Endothelial cell of umbilical vein (primary cell): ENCODE measurements at regions not wholly inside any gene's neighbourhood (a gene's known extent, or its start where the extent isn't known, plus 50 kb on each side); places are given as distances from the start of the nearest gene placed in this dataset.

Source experiments
- BruUV-seq: library from RNA; stranded (reverse); fragments of 400-500 nt; replicated peaks from 2 replicates; lab custom pipeline; 2021; lab: Mats Ljungman, UMichigan
- CTCF ChIA-PET: fragments of 300-600, 350-600 bp; sonication (Branson Sonifier 250); formaldehyde crosslinking; loops from one replicate; lab custom pipeline; 2021; ENCODE audit warnings: antibody characterized with exemption, inconsistent platforms; lab: Charles Lee
- POLR2A ChIA-PET: fragments of 300-600, 350-600 bp; sonication (Branson Sonifier 250); formaldehyde crosslinking; loops from one replicate; lab custom pipeline; 2021; ENCODE audit warnings: antibody characterized with exemption, inconsistent platforms; lab: Charles Lee
- DNase-seq: peaks from one replicate; pipeline ENCODE4 v3.0.0-alpha.2; 2011; ENCODE audit warnings: low read depth, low spot score
- FAIRE-seq: peaks from 2 replicates; lab custom pipeline; 2011; peaks lifted over from hg19 to GRCh38; lab: Jason Lieb, UNC
- H2AFZ ChIP-seq: 2 replicates; pipeline ENCODE4 v1.6.0; 2012; ENCODE audit warnings: low read depth, low read length, control low read depth, inconsistent platforms
- H3K27ac ChIP-seq: 2 replicates; pipeline ENCODE4 v1.5.1; 2011; ENCODE audit warnings: low read depth, mild to moderate bottlenecking, control low read depth, low read length, moderate library complexity; ENCODE audit not compliant: insufficient read depth
- H3K27me3 ChIP-seq, 2 experiments: 2 replicates each; pipeline versions ENCODE4 v1.6.0 to v1.6.1; 2011; ENCODE audit warnings: low read length in 2 of 2, mixed read lengths in 1 of 2; ENCODE audit not compliant: control insufficient read depth in 2 of 2, insufficient read depth in 2 of 2
- H3K36me3 ChIP-seq, 2 experiments: 2 replicates in 1 of 2; 3 replicates in 1 of 2; pipeline ENCODE4 v1.5.1; 2011; ENCODE audit warnings: low read length in 2 of 2, mild to moderate bottlenecking in 1 of 2, moderate library complexity in 1 of 2; ENCODE audit not compliant: control insufficient read depth in 2 of 2, insufficient read depth in 2 of 2; ENCODE audit errors: extremely low read depth in 1 of 2
- H3K4me1 ChIP-seq: 3 replicates; pipeline ENCODE4 v1.5.1; 2011; ENCODE audit warnings: mild to moderate bottlenecking, low read length; ENCODE audit not compliant: control insufficient read depth, insufficient read depth; ENCODE audit errors: extremely low read depth
- H3K4me2 ChIP-seq: 2 replicates; pipeline ENCODE4 v1.6.1; 2011; ENCODE audit warnings: low read length, control low read depth, mixed read lengths; ENCODE audit not compliant: insufficient read depth
- H3K4me3 ChIP-seq, 3 experiments: fragments of 200-600 bp in 1 of 3; sonication (generic), shearing (Covaris generic) in 1 of 3; replicated peaks in 1 of 3; 2 replicates each; pipeline ENCODE4 v1.5.1; 2011 to 2016; ENCODE audit warnings: control low read depth in 3 of 3, low read length in 3 of 3, mild to moderate bottlenecking in 2 of 3, inconsistent platforms in 1 of 3, low read depth in 1 of 3, moderate library complexity in 1 of 3; ENCODE audit not compliant: insufficient read depth in 1 of 3
- H3K79me2 ChIP-seq: 2 replicates; pipeline ENCODE4 v1.6.0; 2012; ENCODE audit warnings: low read length, inconsistent platforms; ENCODE audit not compliant: control insufficient read depth, insufficient read depth
- H3K9ac ChIP-seq: replicated peaks from 2 replicates; pipeline ENCODE3; 2011; ENCODE audit warnings: low read length, control low read depth; ENCODE audit not compliant: insufficient read depth; ENCODE audit errors: extremely low read depth
- H3K9me1 ChIP-seq: replicated peaks from 3 replicates; pipeline ENCODE4 v1.6.0; 2011; ENCODE audit warnings: mild to moderate bottlenecking, low read length; ENCODE audit not compliant: control insufficient read depth, insufficient read depth; ENCODE audit errors: extremely low read depth
- H3K9me3 ChIP-seq: replicated peaks from 2 replicates; pipeline ENCODE4 v1.5.1; 2012; ENCODE audit warnings: low read length, inconsistent platforms; ENCODE audit not compliant: control insufficient read depth, insufficient read depth
- H4K20me1 ChIP-seq: replicated peaks from 2 replicates; pipeline ENCODE3; 2011; ENCODE audit warnings: mild to moderate bottlenecking, low read length; ENCODE audit not compliant: control insufficient read depth, insufficient read depth; ENCODE audit errors: extremely low read depth
- CTCF ChIP-seq, 2 donors: IDR thresholded peaks; 1 replicate in 1 of 2; 2 replicates in 1 of 2; pipeline ENCODE4 v1.5.1; 2011; ENCODE audit warnings: low read length in 2 of 2, mild to moderate bottlenecking in 2 of 2, moderate library complexity in 2 of 2, control low read depth in 1 of 2, inconsistent platforms in 1 of 2, low read depth in 1 of 2; ENCODE audit not compliant: insufficient read depth in 1 of 2; ENCODE audit errors: extremely low read depth in 1 of 2
- EZH2 ChIP-seq: IDR thresholded peaks from 2 replicates; pipeline ENCODE4 v1.6.1; 2012; ENCODE audit warnings: borderline replicate concordance, low read depth, mild to moderate bottlenecking, moderate library complexity, low read length, inconsistent platforms; ENCODE audit not compliant: severe bottlenecking
- FOS ChIP-seq: IDR thresholded peaks from 2 replicates; pipeline ENCODE4 v1.6.1; 2011; ENCODE audit warnings: mild to moderate bottlenecking, low read length, moderate library complexity, borderline replicate concordance; ENCODE audit not compliant: insufficient read depth
- GATA2 ChIP-seq: IDR thresholded peaks from 2 replicates; pipeline ENCODE4 v1.7.0; 2011; ENCODE audit warnings: low read depth, mild to moderate bottlenecking, moderate library complexity, mixed read lengths, low read length; ENCODE audit not compliant: insufficient read length, insufficient read depth
- JUN ChIP-seq: IDR thresholded peaks from 2 replicates; pipeline ENCODE4 v1.6.1; 2011; ENCODE audit warnings: borderline replicate concordance, low read depth; ENCODE audit not compliant: insufficient read length, insufficient read depth
- MAX ChIP-seq: IDR thresholded peaks from 2 replicates; pipeline ENCODE4 v1.6.1; 2011; ENCODE audit not compliant: insufficient read depth, insufficient read length
- MYC ChIP-seq: IDR thresholded peaks from one replicate; pipeline ENCODE4 v1.6.1; 2011; ENCODE audit warnings: mild to moderate bottlenecking, low read depth, low read length
- POLR2A ChIP-seq: IDR thresholded peaks from 2 replicates; pipeline ENCODE4 v1.6.1; 2012; ENCODE audit warnings: low read depth, mild to moderate bottlenecking, control low read depth, low read length
- POLR2AphosphoS5 ChIP-seq: IDR thresholded peaks from 2 replicates; pipeline ENCODE4 v1.6.1; 2012; ENCODE audit warnings: low read depth, mild to moderate bottlenecking, control low read depth, low read length, moderate library complexity; ENCODE audit not compliant: insufficient read depth
- dilution Hi-C: fragments of 300-500 bp; cut with MboI; formaldehyde crosslinking; loops from one replicate; pipeline ENCODE4 v1.15.0; 2019; ENCODE audit warnings: low sequenced_read_pairs; ENCODE audit not compliant: extremely low pct_ligation_motif_present
- intact Hi-C: fragments of 100-400 bp; cut with micrococcal nuclease; formaldehyde crosslinking; loops from one replicate; pipeline ENCODE4 v1.10.0; 2022

DNA sequence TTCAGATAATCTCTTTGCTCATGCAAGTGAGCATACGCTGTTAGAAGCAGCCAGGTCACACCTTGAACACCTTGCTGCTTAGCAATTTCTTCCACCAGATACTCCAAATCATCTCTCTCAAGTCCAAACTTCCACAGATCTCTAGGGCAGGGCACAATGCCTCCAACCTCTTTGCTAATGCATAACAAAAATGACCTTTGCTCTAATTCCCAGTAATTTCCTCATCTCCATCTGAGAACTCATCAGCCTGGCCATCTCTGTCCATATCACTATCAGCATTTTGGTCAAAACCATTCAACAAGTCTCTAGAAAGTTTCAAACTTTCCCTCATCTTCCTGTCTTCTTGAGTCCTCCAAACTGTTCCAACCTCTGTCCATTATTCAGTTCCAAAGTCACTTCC lies 139.3 kb upstream of the NR4A3 start:
- H3K9ac ChIP-seq, result no peak overlapping the region
- no peaks in the 10 kb centered on the region for H4K20me1 ChIP-seq
- H3K36me3 ChIP-seq, result no peaks in the 10 kb centered on the region
- DNase-seq (no peak), FAIRE-seq (no peak)
- no peak overlapping the region for H2AFZ ChIP-seq
- no peak overlapping the region for H3K4me3 ChIP-seq
- H3K9me3 ChIP-seq, result no peaks in the 10 kb centered on the region
- no peaks in the 10 kb centered on the region for H3K9me1 ChIP-seq
- BruUV-seq, result no TSS peak
- no peaks in the 10 kb centered on the region for H3K4me1 ChIP-seq
- intact Hi-C loops, result no loop called here
- no peak overlapping the region for H3K27ac ChIP-seq
- H3K79me2 ChIP-seq, result no peaks in the 10 kb centered on the region
- ChIA-PET CTCF (no interaction called here), POLR2A (no interaction called here)
- no peak overlapping the region for H3K4me2 ChIP-seq
- H3K27me3 ChIP-seq, result no peaks in the 10 kb centered on the region
- TF ChIP-seq JUN (no peak), POLR2A (no peak), GATA2 (no peak), MAX (no peak), EZH2 (no peak)
- dilution Hi-C loops, result no loop called here

GRCh38 chr9:99682870-99683269 lies 138.8 kb upstream of the NR4A3 start:
- CTCF ChIA-PET, result no interaction called here
- TF ChIP-seq CTCF (IDR thresholded peaks at IDR 0.05; ENCODE audit: extremely low read depth in 1 of 2, insufficient read depth in 1 of 2, low read depth in 1 of 2, low read length in 2 of 2) (no peak), EZH2 (no peak), POLR2AphosphoS5 (no peak), POLR2A (no peak), FOS (no peak), MYC (no peak), JUN (no peak), GATA2 (no peak), MAX (no peak)

More at GRCh38 chr9:99682870-99683269, 138.8 kb upstream of the NR4A3 start:
- Histone ChIP-seq H3K27ac (no peak overlapping the region), H4K20me1 (no peaks in the 10 kb centered on the region), H3K36me3 (no peaks in the 10 kb centered on the region), H3K4me1 (no peaks in the 10 kb centered on the region), H3K9me3 (no peaks in the 10 kb centered on the region), H3K9me1 (no peaks in the 10 kb centered on the region), H3K4me2 (no peak overlapping the region), H3K27me3 (no peaks in the 10 kb centered on the region), H3K79me2 (no peaks in the 10 kb centered on the region), H3K9ac (no peak overlapping the region), H2AFZ (no peak overlapping the region), H3K4me3 (no peak overlapping the region)
- POLR2A ChIA-PET, result no interaction called here
- no peak for FAIRE-seq
- dilution Hi-C loops (no loop called here), intact Hi-C loops (no loop called here)
- no TSS peak for BruUV-seq
- no peak for DNase-seq
